Endometrium (tissue), 2 donors: ENCODE measurements at regions not wholly inside any gene's neighbourhood (a gene's known extent, or its start where the extent isn't known, plus 50 kb on each side); places are given as distances from the start of the nearest gene placed in this dataset.

ENCODE experiments used
- FAIRE-seq: peaks from 2 replicates; lab custom pipeline; 2012; peaks lifted over from hg19 to GRCh38; lab: Jason Lieb, UNC
- donor health status: control.
- donor health status: control.

DNA sequence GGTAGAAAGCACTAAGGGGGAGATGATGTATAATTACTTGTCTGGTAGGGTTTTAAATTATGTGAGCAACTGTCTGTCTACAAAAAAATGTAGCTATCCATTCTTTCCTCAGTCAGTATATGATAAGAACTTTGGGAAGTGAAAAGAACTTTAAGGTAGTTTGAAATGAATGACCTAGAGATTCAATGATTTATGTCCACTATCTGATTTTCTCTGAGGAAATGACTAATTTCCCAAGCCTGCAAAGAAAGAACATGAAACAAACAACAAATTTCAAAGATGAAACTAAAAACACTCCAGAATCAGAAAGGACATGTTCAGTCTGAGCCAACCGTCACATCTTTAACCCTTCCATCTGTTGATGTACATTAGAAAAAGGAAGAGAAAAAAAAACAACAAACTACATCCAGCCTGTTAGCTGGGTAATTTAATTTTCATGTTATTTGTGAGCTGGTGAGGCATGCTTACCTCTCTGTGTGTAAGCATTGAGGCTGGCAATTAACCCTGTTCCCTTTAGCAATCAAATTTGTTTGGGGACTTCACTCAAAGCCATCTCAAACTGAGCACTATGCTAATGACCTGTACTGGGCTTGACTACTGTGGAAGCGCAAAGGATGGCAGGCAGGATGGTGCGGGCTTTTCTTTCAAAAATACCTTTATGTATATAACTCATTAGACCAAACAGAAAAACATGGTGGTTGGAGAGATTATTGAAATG lies 220.1 kb downstream of the TUSC7 start:
- FAIRE-seq = no peak

DNA sequence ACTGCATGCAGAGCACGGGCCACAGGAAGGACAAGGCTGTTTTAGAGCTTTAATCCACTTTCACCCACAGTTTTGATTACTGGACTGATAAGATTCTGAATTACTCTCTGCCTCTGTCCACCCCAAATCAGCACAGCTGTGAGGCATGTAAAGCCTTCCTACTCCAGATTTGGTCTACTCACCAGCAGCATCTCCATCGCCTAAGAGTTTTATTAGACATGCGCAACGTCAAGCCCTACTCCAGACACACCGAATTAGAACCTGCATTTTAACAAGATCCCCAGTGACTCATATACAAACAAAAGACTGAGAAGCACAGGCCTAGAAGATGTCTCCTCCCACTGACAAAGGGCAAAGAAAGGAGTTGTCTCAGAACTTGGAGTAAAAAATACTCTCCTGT lies 221.2 kb downstream of the TUSC7 start:
- FAIRE-seq = no peak

DNA sequence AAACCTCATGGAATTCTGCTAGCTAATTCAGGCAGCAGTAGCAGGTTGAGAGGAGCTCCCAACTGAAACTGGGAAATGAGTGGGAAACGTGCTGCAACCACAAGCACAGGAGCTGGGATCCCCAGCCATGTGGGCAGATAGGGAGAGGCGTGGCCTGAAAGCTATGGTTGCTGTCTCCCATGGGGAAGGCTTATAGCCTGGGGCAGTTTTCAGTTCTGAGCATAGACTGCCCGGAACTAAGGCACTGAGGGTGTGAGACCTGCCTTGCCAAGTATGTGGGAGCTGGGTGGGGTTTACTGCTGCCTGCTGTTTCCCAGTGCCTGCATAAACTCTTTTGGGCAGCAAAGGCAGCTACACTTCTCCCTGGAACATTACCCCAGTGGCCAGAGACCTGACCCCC lies 229.5 kb downstream of the TUSC7 start:
- no peak for FAIRE-seq

DNA sequence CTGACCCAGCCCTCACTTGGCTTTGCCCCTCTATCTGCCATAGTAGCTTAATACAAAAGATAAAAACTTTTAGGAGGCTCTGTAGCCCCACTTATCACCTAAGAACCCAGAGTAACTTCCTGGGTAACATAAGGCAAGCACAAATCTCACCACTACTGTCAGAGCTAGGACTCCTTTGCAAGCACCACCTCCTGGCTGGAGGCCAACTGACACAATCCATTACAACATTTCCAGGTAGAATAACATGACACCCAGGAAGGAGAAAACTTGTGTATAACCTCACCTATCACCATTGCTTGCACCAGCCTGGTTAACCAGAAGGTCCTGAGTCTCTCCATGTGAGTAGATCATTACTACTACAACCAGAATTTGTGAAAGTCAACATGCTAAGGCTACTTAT lies 230.0 kb downstream of the TUSC7 start:
- no peak for FAIRE-seq

DNA sequence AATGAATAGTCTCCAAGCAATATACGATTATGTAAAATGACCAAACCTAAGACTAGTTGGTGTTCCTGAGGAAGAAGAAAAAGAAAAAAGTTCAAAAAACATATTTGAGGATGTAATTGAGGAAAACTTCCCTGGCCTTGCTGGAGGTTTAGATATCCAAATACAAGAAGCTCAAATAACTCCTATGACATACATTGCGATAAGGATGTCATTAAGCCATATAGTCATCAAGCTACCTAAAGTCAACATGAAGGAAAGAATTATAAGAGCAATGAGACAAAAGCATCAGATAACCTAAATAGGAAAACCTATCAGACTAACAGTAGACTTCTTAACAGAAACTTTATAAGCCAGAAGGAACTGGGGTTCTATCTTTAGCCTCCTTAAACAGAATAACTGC lies 231.1 kb downstream of the TUSC7 start:
- no peak for FAIRE-seq

DNA sequence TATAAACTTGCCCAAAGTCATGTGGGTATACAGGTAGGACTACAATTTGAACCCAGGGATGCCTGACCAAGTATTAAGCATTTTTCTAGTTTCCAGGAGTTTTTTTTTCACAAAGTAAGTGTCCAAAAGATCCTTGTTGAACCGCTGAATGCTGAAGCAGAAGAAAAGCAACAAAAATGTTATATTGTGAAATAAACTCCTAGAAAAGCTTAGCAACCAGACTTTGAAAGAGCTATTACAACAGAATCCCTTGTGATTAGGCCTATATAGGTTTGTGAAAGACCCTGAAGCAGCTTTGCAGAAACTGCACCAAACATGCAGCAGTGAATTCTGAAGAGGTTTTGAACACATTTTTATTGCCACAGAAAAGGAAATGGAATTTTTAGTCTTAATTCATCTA lies 236.8 kb downstream of the TUSC7 start:
- FAIRE-seq = no peak

DNA sequence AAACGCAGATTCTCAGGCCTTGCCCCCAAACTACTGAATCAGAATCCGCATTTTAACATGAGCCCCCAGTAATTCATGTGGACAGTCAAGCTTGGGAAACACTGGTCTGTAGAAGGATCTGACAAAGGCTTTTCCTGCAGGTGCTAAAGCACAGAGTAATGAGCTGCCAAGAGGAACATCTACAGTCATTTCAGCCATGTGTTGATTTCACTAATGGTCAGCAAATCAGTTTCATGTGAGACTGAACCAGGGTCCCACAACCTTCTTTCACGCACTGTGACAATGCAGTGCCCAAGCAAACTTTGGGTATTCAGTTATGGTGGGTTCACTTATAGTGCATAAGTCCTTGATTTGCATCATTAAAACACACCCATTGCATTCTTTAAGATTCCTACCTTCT lies 237.6 kb downstream of the TUSC7 start:
- no peak for FAIRE-seq

DNA sequence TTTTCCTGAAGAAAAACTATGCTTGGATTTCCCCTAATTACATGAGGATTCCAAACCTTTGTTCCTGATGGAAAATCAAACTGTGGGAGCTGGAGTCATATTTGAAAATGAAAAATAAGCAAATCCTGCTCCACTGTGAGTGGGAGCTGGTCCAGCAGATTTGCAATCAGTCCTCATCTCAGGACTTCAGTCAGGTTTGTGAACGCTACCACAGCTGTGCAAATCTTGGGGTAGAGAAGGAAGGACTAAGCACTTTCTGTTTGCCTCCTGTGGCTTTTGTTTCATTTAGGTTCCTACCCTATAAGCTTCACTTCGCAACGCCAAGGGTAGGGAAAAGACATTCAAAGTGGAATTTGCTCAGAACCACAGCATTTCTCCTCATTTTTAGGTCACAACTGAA lies 238.2 kb downstream of the TUSC7 start:
- FAIRE-seq = no peak

DNA sequence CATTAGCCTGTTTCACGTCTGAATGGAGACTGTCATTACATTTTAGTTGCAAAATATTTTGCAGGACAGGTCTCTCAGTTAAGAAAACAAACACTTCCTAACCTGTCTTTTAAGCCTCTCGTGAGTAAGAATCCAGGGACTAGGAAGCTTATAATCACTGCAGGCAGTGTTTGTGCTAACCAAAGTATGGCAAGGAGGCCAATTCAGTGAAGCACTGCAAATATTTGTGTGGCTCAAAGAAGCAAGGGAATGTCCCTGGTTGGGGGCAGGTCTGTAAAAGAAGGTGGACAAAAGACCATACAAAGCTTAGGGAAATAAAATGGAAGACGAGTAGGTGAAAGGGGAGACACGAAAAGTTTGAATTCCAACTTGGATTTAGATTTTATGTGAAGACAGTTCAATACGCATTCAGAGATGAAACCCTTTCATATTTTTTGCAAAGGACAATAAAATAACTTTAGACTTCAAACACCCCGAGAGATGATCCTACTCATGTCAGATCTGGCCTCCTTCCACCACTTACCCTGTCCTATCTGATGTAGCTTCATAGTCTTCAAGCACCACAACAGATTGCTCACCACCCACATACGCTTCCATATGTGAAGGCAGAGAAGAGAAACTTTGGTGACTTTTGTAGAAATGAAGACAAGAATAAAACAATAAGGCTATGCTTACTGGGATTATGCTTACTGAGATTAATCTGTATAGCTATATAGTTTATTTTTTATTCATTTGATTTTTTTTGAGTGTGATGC lies 240.9 kb downstream of the TUSC7 start:
- no peak for FAIRE-seq

DNA sequence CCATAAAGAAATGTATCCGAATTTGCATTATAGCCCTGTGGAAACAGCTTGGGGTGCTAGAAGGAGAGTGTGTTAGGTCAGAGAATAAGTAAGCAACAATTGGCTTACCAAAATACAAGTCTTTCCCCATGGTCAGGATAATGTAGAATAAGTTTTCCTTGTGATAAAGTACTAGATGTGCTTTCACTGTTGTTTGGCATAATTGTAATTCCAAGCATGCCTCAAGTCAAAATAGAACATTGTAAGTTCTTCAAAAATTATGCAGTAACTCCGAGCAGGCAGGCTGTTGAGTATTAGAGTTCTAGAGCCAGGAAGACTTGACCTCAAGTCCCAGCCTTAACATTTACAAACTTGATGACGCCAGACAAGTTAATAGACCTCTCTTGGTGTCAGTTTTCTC lies 242.0 kb downstream of the TUSC7 start:
- no peak for FAIRE-seq

DNA sequence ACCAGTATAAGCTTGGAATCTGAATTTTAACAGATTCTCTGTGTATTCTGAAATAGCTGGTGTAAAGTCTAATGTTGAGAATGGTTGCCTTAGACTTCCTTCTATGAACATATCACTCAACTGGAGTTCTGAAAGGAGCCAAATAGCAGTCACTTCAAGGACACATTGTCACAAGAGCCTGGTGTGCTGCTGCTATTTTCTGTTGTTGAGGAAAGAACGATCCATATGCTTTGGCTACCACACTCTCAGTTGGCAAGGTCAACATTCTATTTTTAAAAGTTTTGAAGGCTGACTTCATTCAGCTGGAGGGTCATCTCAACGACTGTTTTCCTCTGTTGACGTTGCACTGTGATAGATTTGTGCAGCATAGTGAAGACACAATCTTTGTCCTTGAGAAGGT lies 248.7 kb downstream of the TUSC7 start:
- FAIRE-seq = no peak

DNA sequence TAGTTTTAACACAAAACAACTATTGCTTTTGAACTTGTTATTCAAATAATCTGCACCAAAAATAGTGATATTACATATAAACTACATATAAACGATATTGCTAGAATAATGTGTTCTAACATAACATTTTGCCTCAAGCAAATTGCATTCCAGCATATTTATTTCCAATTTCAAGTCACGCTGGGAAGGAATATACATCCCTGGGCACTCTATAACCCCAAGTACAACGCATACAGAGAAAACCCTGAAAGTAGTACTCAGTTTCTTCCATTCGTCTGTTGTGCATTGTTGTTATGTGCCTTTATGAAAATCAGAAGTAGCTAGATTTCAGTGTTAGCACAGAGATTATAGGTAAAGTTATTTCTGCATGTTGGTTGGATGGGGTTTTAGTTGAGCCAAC lies 251.5 kb downstream of the TUSC7 start:
- no peak for FAIRE-seq

DNA sequence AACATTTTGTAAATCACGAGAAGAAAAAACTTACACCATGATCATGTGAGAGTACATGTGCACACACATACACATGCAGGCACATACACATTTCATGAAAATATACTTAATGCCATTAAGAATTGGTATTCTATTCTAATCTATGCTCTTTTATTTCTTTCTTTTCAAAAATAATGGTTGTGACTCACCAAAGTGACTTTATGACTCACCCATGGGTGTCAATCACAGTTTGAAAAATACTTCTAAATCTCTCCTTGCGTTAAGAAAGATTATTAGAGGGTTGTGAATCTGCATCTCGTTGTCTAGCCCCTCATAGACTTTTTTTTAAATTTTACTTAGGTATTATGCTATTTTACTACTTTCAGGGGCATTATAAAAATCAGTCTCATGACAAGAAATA lies 254.2 kb downstream of the TUSC7 start:
- no peak for FAIRE-seq

DNA sequence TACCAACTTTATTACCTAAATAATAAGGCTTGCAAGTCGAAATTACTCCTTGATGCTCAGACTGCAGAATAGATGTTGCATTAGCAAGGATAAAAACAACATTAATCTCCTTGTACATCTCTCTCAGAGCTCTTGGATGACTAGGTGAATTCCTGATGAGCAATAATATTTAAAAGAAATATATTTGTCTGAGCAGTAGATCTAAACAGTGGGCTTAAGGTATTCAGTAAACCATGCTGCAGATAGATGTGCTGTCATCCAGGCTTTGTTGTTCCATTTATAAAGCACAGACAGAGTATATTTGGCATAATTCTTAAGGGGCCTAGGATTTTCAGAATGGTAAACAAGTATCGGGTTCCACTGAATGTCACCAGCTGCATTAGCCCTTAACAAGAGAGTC lies 257.1 kb downstream of the TUSC7 start:
- no peak for FAIRE-seq

DNA sequence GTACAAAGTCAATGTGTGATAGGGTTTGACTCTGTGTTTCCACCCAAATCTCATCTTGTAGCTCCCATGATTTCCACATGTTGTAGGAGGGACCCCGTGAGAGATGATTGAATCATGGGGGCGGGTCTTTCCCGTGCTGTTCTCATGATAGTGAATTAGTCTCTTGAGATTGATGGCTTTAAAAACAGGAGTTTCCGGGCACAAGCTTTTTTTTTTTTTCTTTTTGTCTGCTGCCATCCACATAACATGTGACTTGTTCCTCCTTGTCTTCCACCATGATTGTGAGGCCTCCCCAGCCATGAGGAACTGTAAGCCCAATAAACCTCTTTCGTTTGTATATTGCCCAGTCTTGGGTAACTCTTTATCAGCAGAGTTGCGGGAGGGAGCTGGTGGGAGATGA lies 259.6 kb downstream of the TUSC7 start:
- no peak for FAIRE-seq

DNA sequence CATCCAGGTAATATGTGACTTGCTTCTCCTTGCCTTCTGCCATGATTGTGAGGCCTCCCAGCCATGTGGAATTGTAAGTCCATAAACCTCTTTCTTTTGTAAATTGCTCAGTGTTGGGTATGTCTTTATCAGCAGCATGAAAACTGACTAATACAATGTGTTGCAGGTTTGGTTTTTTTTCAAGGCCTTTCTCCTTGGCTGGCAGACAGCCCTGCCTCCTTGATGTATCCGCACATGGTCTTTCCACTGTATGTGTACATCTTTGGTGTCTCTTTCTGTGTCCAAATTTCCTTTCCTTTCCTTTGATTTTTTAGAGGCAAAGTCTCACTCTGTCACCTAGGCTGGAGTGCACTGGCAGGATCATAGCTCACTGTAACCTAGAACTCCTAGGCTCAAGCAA lies 260.1 kb downstream of the TUSC7 start:
- no peak for FAIRE-seq

DNA sequence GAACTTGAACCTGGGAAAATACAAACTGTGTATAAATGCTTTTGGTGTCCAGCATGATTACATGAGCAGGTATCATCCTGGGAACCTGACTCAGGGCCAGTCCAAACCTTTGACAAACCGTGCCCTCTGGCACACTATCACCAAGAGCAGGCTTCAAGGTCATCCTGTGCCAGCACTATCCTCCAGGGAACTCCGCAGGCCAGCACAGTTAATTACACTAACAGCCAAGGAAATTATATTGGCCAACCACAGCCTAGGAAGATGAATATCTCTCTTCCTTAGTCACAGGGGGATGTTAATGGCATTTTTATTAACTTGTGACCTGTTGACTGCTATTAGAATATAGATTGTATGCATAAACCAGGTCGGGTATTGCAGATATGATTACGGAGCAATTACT lies 262.0 kb downstream of the TUSC7 start:
- FAIRE-seq = no peak

DNA sequence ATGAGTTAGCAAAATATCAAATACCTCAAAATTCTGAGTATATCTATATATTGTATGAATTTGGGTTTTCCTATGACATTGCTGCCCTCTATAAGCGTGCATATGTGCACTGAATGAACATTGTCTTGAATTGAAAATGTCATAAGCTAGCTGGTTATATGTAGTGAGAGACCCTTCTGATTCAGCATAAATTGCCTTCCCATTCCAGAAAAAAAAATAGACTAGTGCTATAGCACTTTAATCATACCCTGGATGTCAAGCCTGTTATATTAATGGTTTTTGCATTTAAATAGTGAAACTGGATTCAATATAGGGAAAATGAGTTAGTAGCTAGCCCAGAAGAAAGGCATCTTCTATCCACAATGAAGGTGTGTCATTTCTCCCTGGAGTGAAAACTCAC lies 265.1 kb downstream of the TUSC7 start:
- no peak for FAIRE-seq

DNA sequence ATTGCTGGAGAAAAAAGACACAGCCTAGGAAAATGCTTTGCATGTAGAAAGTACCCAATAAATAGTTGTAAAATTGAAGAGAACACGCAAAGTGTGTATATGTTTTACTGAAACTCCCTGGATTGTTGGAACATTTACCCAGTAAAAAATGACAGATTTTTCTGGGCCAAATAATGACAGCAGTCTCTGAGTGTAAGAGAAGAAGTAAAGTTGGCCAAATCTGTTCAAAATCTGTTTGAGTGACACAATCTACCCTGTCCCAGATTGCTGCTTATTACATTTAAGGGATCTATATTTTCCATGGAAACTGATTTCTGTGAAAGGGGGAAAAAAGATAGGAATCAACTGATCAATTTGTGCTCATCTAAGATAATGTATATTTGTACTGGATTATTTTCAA lies 267.9 kb downstream of the TUSC7 start:
- FAIRE-seq = no peak

DNA sequence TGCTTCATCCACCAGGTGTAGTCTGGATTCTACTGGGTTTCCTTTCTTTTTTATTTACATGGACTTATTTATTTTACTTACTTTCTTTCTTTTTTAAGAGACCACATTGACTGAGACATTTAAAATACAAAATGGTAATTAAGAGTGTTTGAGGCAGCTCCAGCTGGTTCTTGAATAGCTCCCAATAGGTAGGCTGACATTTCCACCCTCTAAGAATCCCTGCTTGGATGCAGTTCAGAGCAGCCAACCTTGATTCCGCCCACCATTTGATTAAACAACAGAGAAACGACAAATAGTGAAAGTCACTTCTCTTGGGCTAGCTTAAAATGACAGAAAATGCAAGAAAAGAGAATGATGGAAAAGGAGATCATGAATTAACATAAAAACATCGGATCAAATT lies 270.5 kb downstream of the TUSC7 start:
- FAIRE-seq = no peak

DNA sequence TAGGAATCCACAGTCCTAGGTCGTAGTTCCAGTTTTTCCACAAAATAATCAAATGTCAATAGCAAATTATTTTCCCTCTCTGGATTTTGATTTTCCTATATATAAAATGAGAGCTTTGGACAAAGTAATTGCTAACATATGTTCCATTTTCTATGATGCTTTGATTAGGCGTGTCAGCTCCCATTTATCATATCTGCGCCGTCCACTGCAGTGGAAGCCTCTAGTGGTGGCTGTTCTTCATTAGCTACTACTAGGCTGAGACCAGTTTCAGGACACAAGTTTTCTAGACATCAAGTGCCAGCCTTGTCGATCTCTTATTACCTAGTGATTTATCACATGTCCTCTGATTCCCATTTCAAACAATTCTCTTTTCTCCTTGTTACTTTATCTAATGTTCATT lies 271.5 kb downstream of the TUSC7 start:
- no peak for FAIRE-seq

DNA sequence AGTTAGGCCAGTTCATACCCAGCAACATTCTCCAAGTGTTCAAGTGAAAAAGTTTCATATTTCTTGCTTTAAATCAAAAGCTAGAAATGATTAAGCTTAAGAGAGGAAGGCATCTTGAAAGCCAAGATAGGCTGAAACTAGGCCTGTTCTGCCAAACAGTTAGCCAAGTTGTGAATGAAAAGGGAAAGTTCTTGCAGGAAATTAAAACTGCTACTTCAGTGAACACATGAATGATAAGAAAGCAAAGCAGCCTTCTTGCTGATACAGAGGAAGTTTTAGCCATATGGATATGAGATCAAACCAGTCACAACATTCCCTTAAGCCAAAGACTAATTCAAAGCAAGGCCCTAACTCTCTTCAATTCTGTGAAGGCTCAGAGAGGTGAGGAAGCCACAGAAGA lies 274.7 kb downstream of the TUSC7 start:
- FAIRE-seq = no peak

DNA sequence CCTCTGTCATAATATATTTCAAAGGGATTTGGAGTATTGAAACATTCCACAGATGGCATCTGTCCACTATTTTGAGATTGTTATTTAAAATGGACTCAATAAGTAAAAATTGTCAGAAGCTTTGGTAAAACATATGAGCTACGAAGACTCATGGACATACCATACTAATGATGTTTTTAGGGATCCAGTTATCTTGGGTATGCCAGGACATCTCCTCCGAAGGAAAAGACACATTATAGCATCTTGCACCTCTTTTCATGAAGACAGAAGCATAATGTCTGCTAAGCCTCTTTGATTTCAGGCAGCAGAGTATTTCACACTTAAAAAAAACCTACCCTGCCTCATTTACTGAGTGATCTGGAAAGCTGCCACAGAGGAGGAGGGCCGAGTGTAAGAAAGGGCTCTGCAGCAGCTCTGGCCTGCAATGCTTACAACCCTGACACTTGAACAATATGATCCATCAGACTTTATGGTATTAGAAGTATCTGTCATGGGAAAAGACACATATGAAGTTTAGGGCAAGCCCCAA lies 284.8 kb downstream of the TUSC7 start:
- no peak for FAIRE-seq

DNA sequence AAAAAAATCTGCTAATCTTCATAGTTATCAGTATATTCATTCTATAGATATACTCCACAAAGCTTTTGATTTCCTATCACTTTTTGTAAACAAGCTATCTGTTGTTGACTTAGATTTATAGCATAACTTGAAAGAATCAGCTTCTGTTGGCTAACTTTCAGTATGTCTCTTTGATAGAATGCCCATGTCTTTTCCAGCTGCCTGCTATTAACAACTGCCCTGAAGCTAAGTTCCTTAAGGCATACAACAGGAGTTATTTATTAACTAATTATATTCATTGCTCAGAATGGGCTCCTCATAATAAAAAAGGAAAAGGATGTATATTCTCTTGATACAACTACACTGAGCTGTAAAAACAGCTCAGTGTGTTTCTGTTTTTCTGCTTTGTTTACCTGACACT lies 293.9 kb downstream of the TUSC7 start:
- no peak for FAIRE-seq
